ENCODE measurements at regions not wholly inside any gene's neighbourhood (a gene's known extent, or its start where the extent isn't known, plus 50 kb on each side); places are given as distances from the start of the nearest gene placed in this dataset.

- no peak for TF ChIP-seq CTCF (conservative IDR thresholded peaks at IDR 0.05 in 1 of 2, IDR thresholded peaks at IDR 0.05 in 1 of 2; ENCODE audit: extremely low read depth in 1 of 2, insufficient read depth in 1 of 2, low read depth in 1 of 2, low read length in 2 of 2)
- no peak for TF ChIP-seq EZH2 (IDR thresholded peaks at IDR 0.05; ENCODE audit: borderline replicate concordance, low read length)
These were observed 99.3 kb upstream of the SHH start for GRCh38 chr7:155911471-155912105.

Data from mammary epithelial cell (primary cell).